ENCODE measurements at regions not wholly inside any gene's neighbourhood (a gene's known extent, or its start where the extent isn't known, plus 50 kb on each side); places are given as distances from the start of the nearest gene placed in this dataset.

DNA sequence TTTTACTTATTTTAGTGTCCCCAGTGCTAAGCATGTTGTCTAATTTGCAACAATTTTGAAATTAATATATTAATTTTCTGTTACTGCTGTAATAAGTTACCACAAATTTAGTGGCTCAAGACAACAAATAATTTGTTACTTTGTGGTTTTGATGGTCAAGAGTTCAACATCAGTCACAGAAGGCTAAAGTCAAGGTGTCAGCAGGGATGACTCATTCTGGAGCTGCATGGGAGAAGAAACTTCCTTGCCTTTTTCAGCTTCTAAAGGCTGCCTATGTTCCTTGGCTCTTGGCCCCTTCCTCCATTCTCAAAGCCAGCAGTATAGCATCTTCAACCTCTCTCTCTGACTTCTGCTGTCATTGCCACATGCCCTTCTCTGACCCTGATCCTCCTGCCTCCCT, 271.8 kb downstream of the HLX start:
- H3K4me3 ChIP-seq = no peak overlapping the region
- H3K9me3 ChIP-seq = no peaks in the 10 kb centered on the region
- no peaks in the 10 kb centered on the region for H3K4me1 ChIP-seq
- ATAC-seq (no peak), DNase-seq (no peak)
- H3K27ac ChIP-seq = no peak overlapping the region
- H3K36me3 ChIP-seq = no peaks in the 10 kb centered on the region
- no peaks in the 10 kb centered on the region for H3K27me3 ChIP-seq (ENCODE audit: low read depth)
- intact Hi-C loops (cut with DNase I) = no loop called here
- TF ChIP-seq, protein P1, sequence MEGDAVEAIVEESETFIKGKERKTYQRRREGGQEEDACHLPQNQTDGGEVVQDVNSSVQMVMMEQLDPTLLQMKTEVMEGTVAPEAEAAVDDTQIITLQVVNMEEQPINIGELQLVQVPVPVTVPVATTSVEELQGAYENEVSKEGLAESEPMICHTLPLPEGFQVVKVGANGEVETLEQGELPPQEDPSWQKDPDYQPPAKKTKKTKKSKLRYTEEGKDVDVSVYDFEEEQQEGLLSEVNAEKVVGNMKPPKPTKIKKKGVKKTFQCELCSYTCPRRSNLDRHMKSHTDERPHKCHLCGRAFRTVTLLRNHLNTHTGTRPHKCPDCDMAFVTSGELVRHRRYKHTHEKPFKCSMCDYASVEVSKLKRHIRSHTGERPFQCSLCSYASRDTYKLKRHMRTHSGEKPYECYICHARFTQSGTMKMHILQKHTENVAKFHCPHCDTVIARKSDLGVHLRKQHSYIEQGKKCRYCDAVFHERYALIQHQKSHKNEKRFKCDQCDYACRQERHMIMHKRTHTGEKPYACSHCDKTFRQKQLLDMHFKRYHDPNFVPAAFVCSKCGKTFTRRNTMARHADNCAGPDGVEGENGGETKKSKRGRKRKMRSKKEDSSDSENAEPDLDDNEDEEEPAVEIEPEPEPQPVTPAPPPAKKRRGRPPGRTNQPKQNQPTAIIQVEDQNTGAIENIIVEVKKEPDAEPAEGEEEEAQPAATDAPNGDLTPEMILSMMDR (IDR thresholded peaks at IDR 0.05) = no peak

DNA sequence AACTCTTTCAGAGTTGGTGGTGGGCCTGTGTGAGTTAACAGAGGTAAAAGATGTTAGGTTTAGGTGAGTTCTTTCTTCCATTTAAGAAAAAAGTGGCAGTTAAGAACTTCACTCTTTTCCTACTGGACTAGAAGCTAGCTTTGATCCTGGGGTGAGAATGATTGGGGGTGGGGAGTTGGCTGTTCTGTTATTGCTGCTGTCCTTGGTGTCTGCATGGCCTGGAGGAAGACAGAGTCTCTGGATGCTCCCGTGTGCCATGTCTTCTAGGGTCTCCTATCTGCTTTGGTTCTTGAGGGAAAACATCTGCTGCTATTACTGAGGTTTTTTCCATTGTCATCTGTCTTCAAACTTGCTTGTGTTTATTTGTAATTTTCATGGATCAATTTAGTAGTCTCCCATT, 275.7 kb downstream of the HLX start:
- Histone ChIP-seq H3K4me3 (no peak overlapping the region), H3K4me1 (no peaks in the 10 kb centered on the region), H3K36me3 (no peaks in the 10 kb centered on the region), H3K9me3 (no peaks in the 10 kb centered on the region), H3K27ac (no peak overlapping the region), H3K27me3 (ENCODE audit: low read depth) (no peaks in the 10 kb centered on the region)
- ATAC-seq (no peak), DNase-seq (no peak)
- TF ChIP-seq, protein P1 (IDR thresholded peaks at IDR 0.05) = no peak
- intact Hi-C loops (cut with DNase I) = no loop called here

DNA sequence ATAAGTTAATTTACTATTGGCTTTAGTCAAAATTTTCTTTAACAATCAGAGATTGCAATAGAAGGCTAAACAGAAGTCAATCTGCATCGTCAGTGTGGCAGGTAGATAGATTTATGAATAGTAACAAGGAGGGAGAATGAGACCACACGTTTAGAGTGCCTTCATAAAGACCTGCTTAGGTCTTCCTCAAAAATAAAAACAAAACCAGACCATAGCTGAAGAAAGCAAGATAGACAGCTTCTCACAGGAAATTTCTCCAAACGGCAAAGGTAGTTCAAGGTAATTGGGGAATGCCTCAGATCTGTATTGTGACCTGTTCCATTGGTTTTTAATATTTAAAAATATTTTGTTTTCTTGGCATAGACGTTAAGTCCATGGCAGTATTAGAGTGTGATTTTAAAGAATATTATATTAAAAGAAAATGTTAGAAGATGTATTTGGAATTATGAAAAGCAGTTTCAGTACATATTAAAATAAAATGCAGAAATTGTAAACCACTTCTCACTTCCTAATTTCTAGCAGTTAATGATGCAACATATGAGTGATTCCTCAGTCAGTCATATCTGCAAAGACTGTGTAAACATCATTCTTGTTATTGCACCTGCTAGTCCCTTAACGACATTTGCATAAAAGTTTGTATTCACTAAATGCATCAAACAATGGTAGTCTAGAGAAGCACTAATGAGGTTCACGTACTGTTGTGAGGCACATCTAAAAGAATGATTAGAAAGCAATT, 278.0 kb downstream of the HLX start:
- DNase-seq (no peak), ATAC-seq (no peak)
- Histone ChIP-seq H3K9me3 (no peaks in the 10 kb centered on the region), H3K27ac (no peak overlapping the region), H3K27me3 (ENCODE audit: low read depth) (no peaks in the 10 kb centered on the region), H3K36me3 (no peaks in the 10 kb centered on the region), H3K4me3 (no peak overlapping the region), H3K4me1 (no peaks in the 10 kb centered on the region)
- TF ChIP-seq, protein P1 (IDR thresholded peaks at IDR 0.05) = no peak
- intact Hi-C loops (cut with DNase I) = no loop called here

DNA sequence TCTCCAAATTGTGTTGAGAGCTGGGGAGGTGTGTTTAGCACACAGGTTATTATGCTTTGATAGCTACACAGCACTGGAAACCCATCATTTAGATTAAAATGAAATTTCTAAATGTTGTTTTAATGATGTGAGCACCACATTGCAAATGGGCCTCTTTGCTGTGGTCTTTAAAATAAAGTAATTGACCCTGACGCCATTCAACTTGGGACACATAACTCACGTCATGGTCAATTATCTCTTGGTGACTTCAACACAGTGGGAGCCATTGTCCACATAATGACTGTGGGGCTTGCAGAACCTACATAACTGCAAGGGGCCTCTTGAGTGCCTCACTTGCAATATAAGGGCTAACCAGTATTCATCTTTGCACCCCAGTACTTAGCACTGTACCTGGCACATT, 280.4 kb downstream of the HLX start:
- Histone ChIP-seq H3K36me3 (no peaks in the 10 kb centered on the region), H3K27me3 (ENCODE audit: low read depth) (no peaks in the 10 kb centered on the region), H3K9me3 (no peaks in the 10 kb centered on the region), H3K27ac (no peak overlapping the region), H3K4me3 (no peak overlapping the region), H3K4me1 (no peaks in the 10 kb centered on the region)
- DNase-seq (no peak), ATAC-seq (no peak)
- TF ChIP-seq, protein P1 (IDR thresholded peaks at IDR 0.05) = no peak
- intact Hi-C loops (cut with DNase I) = no loop called here

DNA sequence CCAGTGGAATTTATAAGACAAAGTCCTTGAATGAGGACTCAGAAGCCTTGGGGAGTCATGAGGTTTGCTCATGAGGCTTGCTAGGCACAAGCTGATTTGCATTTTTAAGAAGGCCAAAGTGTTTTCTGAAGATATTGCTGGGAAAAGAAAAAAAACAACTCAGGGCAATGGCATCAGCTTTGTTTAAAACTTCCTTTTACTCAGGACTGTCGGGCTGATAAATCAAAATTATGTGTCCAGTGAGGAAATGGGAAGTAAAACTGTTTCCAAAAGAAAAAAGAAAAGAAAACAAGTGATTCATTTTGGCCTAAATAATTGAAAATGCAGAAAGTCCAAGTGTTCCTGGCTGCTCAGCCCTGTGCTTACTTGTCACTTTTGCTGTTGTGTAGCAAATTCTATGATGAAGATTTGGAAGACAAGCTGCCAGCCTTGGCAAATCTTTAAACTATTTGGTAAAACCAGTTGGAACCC, 282.4 kb downstream of the HLX start:
- H3K27ac ChIP-seq = no peak overlapping the region
- peaks cover 10% of the 10 kb centered on the region for H3K4me1 ChIP-seq
- TF ChIP-seq, protein P1 (IDR thresholded peaks at IDR 0.05) = no peak
- no peak overlapping the region for H3K4me3 ChIP-seq
- intact Hi-C loops (cut with DNase I) = no loop called here
- H3K9me3 ChIP-seq = no peaks in the 10 kb centered on the region
- H3K36me3 ChIP-seq = no peaks in the 10 kb centered on the region
- ATAC-seq = no peak
- no peak for DNase-seq
- no peaks in the 10 kb centered on the region for H3K27me3 ChIP-seq (ENCODE audit: low read depth)
